Glutamatergic neuron (in vitro differentiated cells): ENCODE measurements at regions not wholly inside any gene's neighbourhood (a gene's known extent, or its start where the extent isn't known, plus 50 kb on each side); places are given as distances from the start of the nearest gene placed in this dataset.

Experiments used
- DNase-seq: peaks from one replicate; pipeline ENCODE4 v3.0.0; 2022
- H3K27ac Mint-ChIP-seq: one replicate; pipeline ENCODE4 v1.8.0; 2020; ENCODE audit warnings: mild to moderate bottlenecking, mixed read lengths, inconsistent platforms; ENCODE audit not compliant: unreplicated experiment
- H3K27me3 Mint-ChIP-seq: one replicate; pipeline ENCODE4 v1.8.0; 2020; ENCODE audit warnings: mild to moderate bottlenecking, moderate library complexity, mixed read lengths, inconsistent platforms; ENCODE audit not compliant: unreplicated experiment
- H3K36me3 Mint-ChIP-seq: one replicate; pipeline ENCODE4 v1.8.0; 2020; ENCODE audit warnings: mild to moderate bottlenecking, mixed read lengths, inconsistent platforms; ENCODE audit not compliant: unreplicated experiment
- H3K4me1 Mint-ChIP-seq: one replicate; pipeline ENCODE4 v1.8.0; 2020; ENCODE audit warnings: mild to moderate bottlenecking, low read depth, mixed read lengths, inconsistent platforms; ENCODE audit not compliant: unreplicated experiment
- H3K4me3 Mint-ChIP-seq: one replicate; pipeline ENCODE4 v1.8.0; 2020; ENCODE audit warnings: mild to moderate bottlenecking, mixed read lengths, inconsistent platforms; ENCODE audit not compliant: unreplicated experiment
- H3K9me3 Mint-ChIP-seq: one replicate; pipeline ENCODE4 v1.8.0; 2020; ENCODE audit warnings: mild to moderate bottlenecking, moderate library complexity, mixed read lengths, inconsistent platforms; ENCODE audit not compliant: unreplicated experiment
- CTCF ChIP-seq: fragments of 200-600 bp; sonication (generic); IDR thresholded peaks from one replicate; pipeline ENCODE4 v1.5.0; 2021; ENCODE audit not compliant: partially characterized antibody, unreplicated experiment

DNA sequence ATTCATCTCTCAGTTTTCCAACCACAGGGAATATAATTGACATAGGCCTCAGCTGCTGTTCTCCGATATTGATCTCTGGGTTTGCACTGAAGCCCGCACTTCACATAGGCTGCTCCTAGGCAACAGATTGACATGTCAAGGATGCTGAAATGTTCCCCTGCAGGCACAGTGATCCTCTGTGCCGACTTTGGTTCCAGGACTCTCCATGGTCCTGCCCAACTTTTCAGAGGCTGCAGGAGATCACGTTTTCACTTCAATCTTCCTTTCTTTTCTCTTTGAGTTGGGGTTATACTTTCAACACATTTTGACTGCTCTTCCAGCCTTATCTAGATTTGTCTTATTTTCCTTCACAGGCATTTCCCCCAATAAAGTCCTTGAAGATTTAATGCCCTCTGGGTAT, 1361.0 kb downstream of the DSC3 start:
- Mint-ChIP-seq H3K4me1 (no peaks in the 10 kb centered on the region), H3K27me3 (no peaks in the 10 kb centered on the region), H3K9me3 (no peaks in the 10 kb centered on the region), H3K27ac (no peak overlapping the region), H3K36me3 (no peaks in the 10 kb centered on the region), H3K4me3 (no peak overlapping the region)
- no peak for TF ChIP-seq CTCF
- no peak for DNase-seq

- Mint-ChIP-seq H3K27ac (no peak overlapping the region), H3K4me3 (no peak overlapping the region), H3K27me3 (no peaks in the 10 kb centered on the region), H3K9me3 (no peaks in the 10 kb centered on the region), H3K36me3 (no peaks in the 10 kb centered on the region), H3K4me1 (peaks cover 1% of the 10 kb centered on the region)
- TF ChIP-seq CTCF, result no peak
- DNase-seq, result no peak
Observed at GRCh38 chr18:29664278-29665036, 1378.1 kb downstream of the DSC3 start.

DNA sequence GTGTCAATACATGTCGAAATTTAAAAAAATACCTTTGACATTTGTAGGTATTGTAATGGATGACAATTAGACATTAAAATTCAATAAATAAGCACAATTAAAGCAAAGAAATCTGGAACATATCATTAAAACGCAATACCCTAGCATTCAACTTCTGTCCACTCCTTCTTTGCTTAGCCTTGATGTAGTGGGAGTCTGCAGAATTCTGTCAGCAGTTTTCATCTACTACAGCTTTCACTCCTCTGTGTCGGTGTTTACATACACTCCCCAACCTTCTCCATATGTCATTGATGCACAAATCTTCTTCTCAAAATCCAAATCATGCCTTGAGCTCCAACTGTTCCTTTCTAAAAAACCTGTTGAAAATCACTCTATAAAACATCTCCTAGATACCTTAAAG, 1380.6 kb downstream of the DSC3 start:
- no peak overlapping the region for H3K4me3 Mint-ChIP-seq
- H3K4me1 Mint-ChIP-seq, result peaks cover 1% of the 10 kb centered on the region
- no peak for DNase-seq
- H3K9me3 Mint-ChIP-seq, result no peaks in the 10 kb centered on the region
- no peak for TF ChIP-seq CTCF
- no peaks in the 10 kb centered on the region for H3K27me3 Mint-ChIP-seq
- H3K36me3 Mint-ChIP-seq, result no peaks in the 10 kb centered on the region
- H3K27ac Mint-ChIP-seq, result no peak overlapping the region

DNA sequence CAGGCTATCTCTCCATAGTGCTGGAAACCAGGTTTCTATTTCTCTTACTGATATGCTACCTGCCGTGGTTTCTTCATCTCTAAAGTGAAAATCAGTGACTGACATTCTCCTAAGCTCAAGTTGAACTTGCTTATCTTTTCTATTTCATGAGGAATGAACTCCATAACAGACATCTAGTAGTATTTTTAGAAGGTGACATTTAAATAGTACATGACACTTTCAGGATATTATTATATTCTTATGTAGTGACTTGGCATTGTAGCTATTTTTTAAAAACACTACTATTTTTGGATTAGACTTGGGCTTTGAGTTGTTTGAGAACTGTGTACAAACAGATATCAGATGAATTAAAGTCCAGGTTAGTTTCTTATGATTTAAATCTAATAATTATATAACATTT, 1381.8 kb downstream of the DSC3 start:
- H3K9me3 Mint-ChIP-seq, result no peaks in the 10 kb centered on the region
- peaks cover 1% of the 10 kb centered on the region for H3K4me1 Mint-ChIP-seq
- DNase-seq, result no peak
- H3K36me3 Mint-ChIP-seq, result no peaks in the 10 kb centered on the region
- H3K27me3 Mint-ChIP-seq, result no peaks in the 10 kb centered on the region
- no peak overlapping the region for H3K4me3 Mint-ChIP-seq
- TF ChIP-seq CTCF, result no peak
- no peak overlapping the region for H3K27ac Mint-ChIP-seq

DNA sequence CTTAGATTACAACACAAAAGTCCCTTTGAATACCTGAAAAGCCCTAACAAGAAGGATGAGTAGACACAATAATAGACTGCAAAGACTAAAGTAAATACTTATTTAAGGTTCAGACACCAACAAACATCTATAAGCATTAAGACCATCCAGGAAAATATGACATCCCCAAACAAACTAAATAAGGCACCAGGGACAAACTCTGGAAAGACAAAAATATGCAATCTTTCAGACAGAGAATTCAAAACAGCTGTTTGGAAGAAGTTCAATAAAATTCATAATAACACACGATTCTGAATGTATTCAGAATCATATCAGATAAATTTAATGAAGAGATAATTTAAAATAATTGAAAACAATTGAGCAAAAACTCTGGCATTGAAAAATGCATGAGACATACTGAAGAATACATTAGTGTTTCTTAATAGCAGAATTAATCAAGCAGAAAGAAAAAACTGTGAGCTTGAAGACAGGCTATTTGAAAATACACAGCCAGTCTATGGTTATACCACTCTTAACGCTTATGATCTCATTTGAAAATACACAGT, 1388.8 kb downstream of the DSC3 start:
- DNase-seq, result no peak
- Mint-ChIP-seq H3K9me3 (no peaks in the 10 kb centered on the region), H3K4me1 (no peaks in the 10 kb centered on the region), H3K4me3 (no peak overlapping the region), H3K27ac (no peak overlapping the region), H3K27me3 (no peaks in the 10 kb centered on the region), H3K36me3 (no peaks in the 10 kb centered on the region)
- TF ChIP-seq CTCF, result no peak
